Panc1 (cell line): ENCODE measurements at regions not wholly inside any gene's neighbourhood (a gene's known extent, or its start where the extent isn't known, plus 50 kb on each side); places are given as distances from the start of the nearest gene placed in this dataset.

Source experiments
- ATAC-seq: fragments of 200-7000 bp; cut with Tn5 transposase; 2 replicates; pipeline ENCODE4 v1.9.1; 2020; ENCODE audit warnings: mild to moderate bottlenecking, moderate library complexity
- BruUV-seq: library from RNA; stranded (reverse); fragments of 400-500 nt; replicated peaks from 2 replicates; lab custom pipeline; 2021; lab: Mats Ljungman, UMichigan
- CTCF ChIA-PET: fragments of 300-600 bp; sonication (Branson Sonifier 250); formaldehyde crosslinking; loops from one replicate; lab custom pipeline; 2022; ENCODE audit warnings: antibody characterized with exemption; lab: Charles Lee
- POLR2A ChIA-PET: fragments of 300-600 bp; sonication (Branson Sonifier 250); formaldehyde crosslinking; loops from one replicate; lab custom pipeline; 2022; ENCODE audit warnings: antibody characterized with exemption; lab: Charles Lee
- DNase-seq: peaks from one replicate; pipeline ENCODE4 v3.0.0-alpha.2; 2010; ENCODE audit warnings: low read depth, low spot score
- H3K27ac ChIP-seq: 2 replicates; pipeline ENCODE4 v1.5.1; 2011; ENCODE audit warnings: mild to moderate bottlenecking, low read length, inconsistent platforms
- H3K27me3 ChIP-seq: fragments of 200-500 bp; sonication (Bioruptor generic); 2 replicates; pipeline ENCODE4 v1.6.0; 2014; ENCODE audit warnings: low read length, inconsistent platforms; ENCODE audit not compliant: control insufficient read depth, insufficient read depth
- H3K36me3 ChIP-seq: fragments of 200-500 bp; sonication (Bioruptor generic); 2 replicates; pipeline ENCODE4 v1.5.1; 2014; ENCODE audit warnings: inconsistent platforms, mild to moderate bottlenecking, low read length, moderate library complexity; ENCODE audit not compliant: control insufficient read depth, insufficient read depth
- H3K4me1 ChIP-seq: 2 replicates; pipeline ENCODE4 v1.5.1; 2011; ENCODE audit warnings: inconsistent platforms, mild to moderate bottlenecking, low read length, moderate library complexity; ENCODE audit not compliant: control insufficient read depth, insufficient read depth
- H3K4me3 ChIP-seq, 2 experiments: 2 replicates each; pipeline ENCODE4 v1.5.1; 2011 to 2012; ENCODE audit warnings: low read depth in 2 of 2, low read length in 2 of 2, mild to moderate bottlenecking in 2 of 2, inconsistent platforms in 1 of 2, moderate library complexity in 1 of 2
- H3K9me3 ChIP-seq: fragments of 200-500 bp; sonication (Bioruptor generic); 2 replicates; pipeline ENCODE4 v1.5.1; 2014; ENCODE audit warnings: low read depth, mild to moderate bottlenecking, inconsistent platforms, low read length, moderate library complexity; ENCODE audit not compliant: control insufficient read depth, insufficient read depth
- POLR2AphosphoS5 ChIP-seq: IDR thresholded peaks from 2 replicates; pipeline ENCODE4 v1.6.1; 2012; ENCODE audit warnings: mild to moderate bottlenecking, low read depth, low read length, moderate library complexity
- SIN3A ChIP-seq: IDR thresholded peaks from 2 replicates; pipeline ENCODE4 v1.6.1; 2012; ENCODE audit warnings: low read depth, mild to moderate bottlenecking, low read length, moderate library complexity, borderline replicate concordance; ENCODE audit not compliant: insufficient read depth
- TCF7L2 ChIP-seq: IDR thresholded peaks from 2 replicates; pipeline ENCODE4 v1.6.1; 2011; ENCODE audit warnings: mild to moderate bottlenecking, low read depth, low read length, inconsistent platforms
- in situ Hi-C: cut with HindIII; loops from 2 replicates; pipeline ENCODE4 v1.10.0; 2016; ENCODE audit warnings: low sequenced_read_pairs, low pct_unique_long_range_greater_than_20kb
- intact Hi-C: fragments of 100-400 bp; cut with micrococcal nuclease; formaldehyde crosslinking; loops from one replicate; pipeline ENCODE4 v1.10.0; 2022; ENCODE audit not compliant: unreplicated experiment
- TF ChIP-seq, protein P1 (sequence below): fragments of 450-650 bp; IDR thresholded peaks from 2 replicates; pipeline ENCODE4 v1.5.1; 2017; ENCODE audit warnings: mild to moderate bottlenecking
- TF ChIP-seq, protein P2 (sequence below), 2 experiments: IDR thresholded peaks; 2 replicates each; pipeline ENCODE4 v1.6.1; 2011 to 2012; ENCODE audit warnings: low read depth in 2 of 2, control low read depth in 1 of 2, low read length in 1 of 2, mild to moderate bottlenecking in 1 of 2, moderate library complexity in 1 of 2; ENCODE audit not compliant: insufficient read depth in 1 of 2

DNA sequence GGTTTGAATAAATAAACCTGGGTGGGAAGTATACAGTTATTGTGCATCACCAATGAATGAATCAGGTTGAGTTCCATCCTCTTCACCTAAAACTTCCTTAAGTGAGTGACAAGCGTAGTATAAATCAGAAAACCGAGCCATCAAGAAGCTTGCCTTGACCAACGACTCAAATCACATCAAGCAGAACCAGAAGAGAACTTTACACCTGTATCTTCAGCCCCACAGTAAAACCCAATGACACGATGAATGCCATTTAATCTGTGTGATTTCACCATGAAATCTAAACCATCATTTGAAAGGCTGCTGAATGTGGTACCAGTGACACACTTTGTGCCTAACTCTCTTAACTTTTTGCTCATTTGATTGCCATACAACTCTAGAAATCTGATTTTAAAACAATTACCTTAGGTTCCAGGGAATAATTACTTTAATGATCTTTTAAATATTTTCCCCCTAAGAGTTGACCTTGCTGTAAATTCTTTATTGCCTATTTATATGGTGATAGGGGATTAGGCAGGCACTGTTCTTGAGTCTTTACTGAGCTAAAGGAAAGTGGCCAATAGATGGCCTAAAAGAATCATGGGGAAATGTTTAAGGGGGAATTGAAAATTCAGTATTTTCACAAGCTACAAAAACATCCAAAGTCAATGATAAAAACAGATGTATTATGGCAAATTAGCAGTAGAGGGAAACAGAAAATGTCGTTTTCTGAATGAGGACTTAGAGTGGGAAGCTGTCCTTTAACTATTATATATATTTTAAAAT, 152.0 kb upstream of the EYA4 start:
- intact Hi-C loops, result no loop called here
- ChIA-PET POLR2A (no interaction called here), CTCF (no interaction called here)
- ATAC-seq, result no peak
- Histone ChIP-seq H3K27ac (no peak overlapping the region), H3K4me1 (no peaks in the 10 kb centered on the region), H3K4me3 (no peak overlapping the region), H3K36me3 (no peaks in the 10 kb centered on the region), H3K27me3 (no peaks in the 10 kb centered on the region), H3K9me3 (no peaks in the 10 kb centered on the region)
- BruUV-seq, result no TSS peak
- TF ChIP-seq, protein P1, sequence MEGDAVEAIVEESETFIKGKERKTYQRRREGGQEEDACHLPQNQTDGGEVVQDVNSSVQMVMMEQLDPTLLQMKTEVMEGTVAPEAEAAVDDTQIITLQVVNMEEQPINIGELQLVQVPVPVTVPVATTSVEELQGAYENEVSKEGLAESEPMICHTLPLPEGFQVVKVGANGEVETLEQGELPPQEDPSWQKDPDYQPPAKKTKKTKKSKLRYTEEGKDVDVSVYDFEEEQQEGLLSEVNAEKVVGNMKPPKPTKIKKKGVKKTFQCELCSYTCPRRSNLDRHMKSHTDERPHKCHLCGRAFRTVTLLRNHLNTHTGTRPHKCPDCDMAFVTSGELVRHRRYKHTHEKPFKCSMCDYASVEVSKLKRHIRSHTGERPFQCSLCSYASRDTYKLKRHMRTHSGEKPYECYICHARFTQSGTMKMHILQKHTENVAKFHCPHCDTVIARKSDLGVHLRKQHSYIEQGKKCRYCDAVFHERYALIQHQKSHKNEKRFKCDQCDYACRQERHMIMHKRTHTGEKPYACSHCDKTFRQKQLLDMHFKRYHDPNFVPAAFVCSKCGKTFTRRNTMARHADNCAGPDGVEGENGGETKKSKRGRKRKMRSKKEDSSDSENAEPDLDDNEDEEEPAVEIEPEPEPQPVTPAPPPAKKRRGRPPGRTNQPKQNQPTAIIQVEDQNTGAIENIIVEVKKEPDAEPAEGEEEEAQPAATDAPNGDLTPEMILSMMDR, result no peak
- in situ Hi-C loops, result no loop called here
- DNase-seq, result no peak

DNA sequence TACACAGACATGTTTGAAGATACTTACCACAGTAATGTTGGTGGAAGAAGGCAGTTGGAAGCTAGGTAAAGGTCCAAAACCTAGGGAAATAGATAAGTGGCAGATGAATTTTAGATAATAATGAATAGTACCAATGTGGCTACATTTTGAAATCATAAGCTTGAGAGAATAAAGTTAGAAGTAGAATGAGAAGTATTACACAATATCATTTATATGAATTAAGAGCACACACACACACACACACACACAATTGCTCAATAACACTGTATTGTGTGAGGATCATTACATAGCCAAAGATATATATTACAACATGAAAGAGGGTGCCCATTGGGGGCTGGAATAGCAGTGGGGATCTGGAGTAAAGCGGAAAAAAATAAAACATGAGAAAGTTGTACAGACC, 149.0 kb upstream of the EYA4 start:
- ChIA-PET CTCF (no interaction called here), POLR2A (no interaction called here)
- in situ Hi-C loops (no loop called here), intact Hi-C loops (no loop called here)
- TF ChIP-seq TCF7L2 (no peak), SIN3A (no peak), POLR2AphosphoS5 (no peak)
- TF ChIP-seq, protein P1, result no peak
- TF ChIP-seq, protein P2, sequence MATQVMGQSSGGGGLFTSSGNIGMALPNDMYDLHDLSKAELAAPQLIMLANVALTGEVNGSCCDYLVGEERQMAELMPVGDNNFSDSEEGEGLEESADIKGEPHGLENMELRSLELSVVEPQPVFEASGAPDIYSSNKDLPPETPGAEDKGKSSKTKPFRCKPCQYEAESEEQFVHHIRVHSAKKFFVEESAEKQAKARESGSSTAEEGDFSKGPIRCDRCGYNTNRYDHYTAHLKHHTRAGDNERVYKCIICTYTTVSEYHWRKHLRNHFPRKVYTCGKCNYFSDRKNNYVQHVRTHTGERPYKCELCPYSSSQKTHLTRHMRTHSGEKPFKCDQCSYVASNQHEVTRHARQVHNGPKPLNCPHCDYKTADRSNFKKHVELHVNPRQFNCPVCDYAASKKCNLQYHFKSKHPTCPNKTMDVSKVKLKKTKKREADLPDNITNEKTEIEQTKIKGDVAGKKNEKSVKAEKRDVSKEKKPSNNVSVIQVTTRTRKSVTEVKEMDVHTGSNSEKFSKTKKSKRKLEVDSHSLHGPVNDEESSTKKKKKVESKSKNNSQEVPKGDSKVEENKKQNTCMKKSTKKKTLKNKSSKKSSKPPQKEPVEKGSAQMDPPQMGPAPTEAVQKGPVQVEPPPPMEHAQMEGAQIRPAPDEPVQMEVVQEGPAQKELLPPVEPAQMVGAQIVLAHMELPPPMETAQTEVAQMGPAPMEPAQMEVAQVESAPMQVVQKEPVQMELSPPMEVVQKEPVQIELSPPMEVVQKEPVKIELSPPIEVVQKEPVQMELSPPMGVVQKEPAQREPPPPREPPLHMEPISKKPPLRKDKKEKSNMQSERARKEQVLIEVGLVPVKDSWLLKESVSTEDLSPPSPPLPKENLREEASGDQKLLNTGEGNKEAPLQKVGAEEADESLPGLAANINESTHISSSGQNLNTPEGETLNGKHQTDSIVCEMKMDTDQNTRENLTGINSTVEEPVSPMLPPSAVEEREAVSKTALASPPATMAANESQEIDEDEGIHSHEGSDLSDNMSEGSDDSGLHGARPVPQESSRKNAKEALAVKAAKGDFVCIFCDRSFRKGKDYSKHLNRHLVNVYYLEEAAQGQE (IDR thresholded peaks at IDR 0.05; ENCODE audit: insufficient read depth in 1 of 2, low read depth in 2 of 2, low read length in 1 of 2), result no peak
- no peak for ATAC-seq
- Histone ChIP-seq H3K4me3 (no peak overlapping the region), H3K9me3 (no peaks in the 10 kb centered on the region), H3K27me3 (no peaks in the 10 kb centered on the region), H3K4me1 (no peaks in the 10 kb centered on the region), H3K36me3 (no peaks in the 10 kb centered on the region), H3K27ac (no peak overlapping the region)
- DNase-seq, result no peak
- no TSS peak for BruUV-seq
